HCT116 (cell line): ENCODE measurements at regions not wholly inside any gene's neighbourhood (a gene's known extent, or its start where the extent isn't known, plus 50 kb on each side); places are given as distances from the start of the nearest gene placed in this dataset.

Experiments used
- CBX3 ChIP-seq: IDR thresholded peaks from 2 replicates; pipeline ENCODE4 v1.6.1; 2012; ENCODE audit warnings: low read depth
- CEBPB ChIP-seq: IDR thresholded peaks from 2 replicates; pipeline ENCODE4 v1.6.1; 2012; ENCODE audit warnings: low read depth
- EZH2 ChIP-seq: fragments of 200-600 bp; sonication (generic); IDR thresholded peaks from 2 replicates; pipeline ENCODE4 v1.6.1; 2017; ENCODE audit warnings: antibody characterized with exemption, mixed run types
- EZH2phosphoT487 ChIP-seq: fragments of 200-600 bp; IDR thresholded peaks from 2 replicates; pipeline ENCODE4 v1.6.1; 2018; ENCODE audit warnings: antibody characterized with exemption, borderline replicate concordance
- POLR2A ChIP-seq: IDR thresholded peaks from 2 replicates; pipeline ENCODE4 v1.7.0; 2011; ENCODE audit warnings: borderline replicate concordance; ENCODE audit not compliant: insufficient read depth, insufficient read length; ENCODE audit errors: extremely low read depth
- POLR2AphosphoS5 ChIP-seq: IDR thresholded peaks from 2 replicates; pipeline ENCODE4 v1.6.1; 2011; ENCODE audit warnings: mild to moderate bottlenecking, low read depth, low read length, moderate library complexity
- TCF7L2 ChIP-seq: IDR thresholded peaks from 2 replicates; pipeline ENCODE4 v1.7.0; 2011; ENCODE audit warnings: borderline replicate concordance, inconsistent platforms; ENCODE audit not compliant: insufficient read depth, insufficient read length; ENCODE audit errors: extremely low read depth
- ZBTB33 ChIP-seq: IDR thresholded peaks from 2 replicates; pipeline ENCODE4 v1.6.1; 2011; ENCODE audit warnings: mild to moderate bottlenecking, low read length, moderate library complexity; ENCODE audit not compliant: insufficient replicate concordance; ENCODE audit errors: extremely low read depth
- ZNF274 ChIP-seq: fragments of 200-500 bp; sonication (Bioruptor generic); IDR thresholded peaks from 2 replicates; pipeline ENCODE4 v1.6.1; 2014; ENCODE audit warnings: mild to moderate bottlenecking, low read depth, low read length, inconsistent platforms
- TF ChIP-seq, protein P1 (sequence below), 3 experiments: fragments of 200-600 bp in 1 of 3; sonication (generic) in 1 of 3; IDR thresholded peaks in 2 of 3; conservative IDR thresholded peaks in 1 of 3; 2 replicates each; pipeline ENCODE4 v1.5.1; 2012 to 2017; ENCODE audit warnings: low read depth in 2 of 3, low read length in 2 of 3, antibody characterized with exemption in 1 of 3, borderline replicate concordance in 1 of 3, control low read depth in 1 of 3, mild to moderate bottlenecking in 1 of 3, mixed read lengths in 1 of 3, mixed run types in 1 of 3, moderate library complexity in 1 of 3; ENCODE audit not compliant: insufficient read depth in 1 of 3
- TF ChIP-seq, protein P2 (sequence below): IDR thresholded peaks from 2 replicates; pipeline ENCODE4 v1.6.1; 2012

GRCh38 chr7:50147951-50148808 is 55.1 kb upstream of the ZPBP start:
- TF ChIP-seq POLR2AphosphoS5 = no peak
- TF ChIP-seq, protein P1, sequence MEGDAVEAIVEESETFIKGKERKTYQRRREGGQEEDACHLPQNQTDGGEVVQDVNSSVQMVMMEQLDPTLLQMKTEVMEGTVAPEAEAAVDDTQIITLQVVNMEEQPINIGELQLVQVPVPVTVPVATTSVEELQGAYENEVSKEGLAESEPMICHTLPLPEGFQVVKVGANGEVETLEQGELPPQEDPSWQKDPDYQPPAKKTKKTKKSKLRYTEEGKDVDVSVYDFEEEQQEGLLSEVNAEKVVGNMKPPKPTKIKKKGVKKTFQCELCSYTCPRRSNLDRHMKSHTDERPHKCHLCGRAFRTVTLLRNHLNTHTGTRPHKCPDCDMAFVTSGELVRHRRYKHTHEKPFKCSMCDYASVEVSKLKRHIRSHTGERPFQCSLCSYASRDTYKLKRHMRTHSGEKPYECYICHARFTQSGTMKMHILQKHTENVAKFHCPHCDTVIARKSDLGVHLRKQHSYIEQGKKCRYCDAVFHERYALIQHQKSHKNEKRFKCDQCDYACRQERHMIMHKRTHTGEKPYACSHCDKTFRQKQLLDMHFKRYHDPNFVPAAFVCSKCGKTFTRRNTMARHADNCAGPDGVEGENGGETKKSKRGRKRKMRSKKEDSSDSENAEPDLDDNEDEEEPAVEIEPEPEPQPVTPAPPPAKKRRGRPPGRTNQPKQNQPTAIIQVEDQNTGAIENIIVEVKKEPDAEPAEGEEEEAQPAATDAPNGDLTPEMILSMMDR (IDR thresholded peaks at IDR 0.05 in 2 of 3, conservative IDR thresholded peaks at IDR 0.05 in 1 of 3; ENCODE audit: borderline replicate concordance in 1 of 3, insufficient read depth in 1 of 3, low read depth in 2 of 3, low read length in 2 of 3) = no peak
- TF ChIP-seq EZH2 = no peak
- no peak for TF ChIP-seq ZNF274
- TF ChIP-seq TCF7L2 = no peak
- no peak for TF ChIP-seq POLR2A
- TF ChIP-seq, protein P2, sequence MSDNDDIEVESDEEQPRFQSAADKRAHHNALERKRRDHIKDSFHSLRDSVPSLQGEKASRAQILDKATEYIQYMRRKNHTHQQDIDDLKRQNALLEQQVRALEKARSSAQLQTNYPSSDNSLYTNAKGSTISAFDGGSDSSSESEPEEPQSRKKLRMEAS = no peak
- TF ChIP-seq ZBTB33 = no peak
- no peak for TF ChIP-seq EZH2phosphoT487
- TF ChIP-seq CBX3 = no peak
- TF ChIP-seq CEBPB = no peak
